GM12872 (cell line): ENCODE measurements at regions not wholly inside any gene's neighbourhood (a gene's known extent, or its start where the extent isn't known, plus 50 kb on each side); places are given as distances from the start of the nearest gene placed in this dataset.

ENCODE experiments used
- TF ChIP-seq, protein P1 (sequence below): IDR thresholded peaks from 3 replicates; pipeline ENCODE4 v1.5.1; 2011; ENCODE audit warnings: low read depth, mild to moderate bottlenecking, low read length, moderate library complexity; ENCODE audit not compliant: insufficient read depth

DNA sequence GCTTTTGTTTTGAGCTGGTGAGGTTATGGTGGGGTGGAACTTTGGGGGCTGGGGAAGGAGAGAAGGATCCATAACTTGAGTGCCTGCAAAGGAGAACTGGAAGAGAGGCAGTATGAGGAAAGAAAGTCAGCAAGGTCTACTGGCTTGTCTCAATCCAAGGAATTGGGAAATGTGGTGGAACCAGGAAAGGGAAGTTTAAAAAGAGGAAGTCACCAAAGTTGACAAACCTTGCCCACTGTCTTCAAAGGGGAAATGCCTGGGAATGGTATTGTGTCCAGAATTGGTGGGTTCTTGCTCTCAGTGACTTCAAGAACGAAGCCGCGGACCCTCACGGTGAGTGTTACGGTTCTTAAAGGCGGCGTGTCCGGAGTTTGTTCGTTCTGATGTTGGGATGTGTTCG lies 304.1 kb upstream of the FAM98A start:
- TF ChIP-seq, protein P1, sequence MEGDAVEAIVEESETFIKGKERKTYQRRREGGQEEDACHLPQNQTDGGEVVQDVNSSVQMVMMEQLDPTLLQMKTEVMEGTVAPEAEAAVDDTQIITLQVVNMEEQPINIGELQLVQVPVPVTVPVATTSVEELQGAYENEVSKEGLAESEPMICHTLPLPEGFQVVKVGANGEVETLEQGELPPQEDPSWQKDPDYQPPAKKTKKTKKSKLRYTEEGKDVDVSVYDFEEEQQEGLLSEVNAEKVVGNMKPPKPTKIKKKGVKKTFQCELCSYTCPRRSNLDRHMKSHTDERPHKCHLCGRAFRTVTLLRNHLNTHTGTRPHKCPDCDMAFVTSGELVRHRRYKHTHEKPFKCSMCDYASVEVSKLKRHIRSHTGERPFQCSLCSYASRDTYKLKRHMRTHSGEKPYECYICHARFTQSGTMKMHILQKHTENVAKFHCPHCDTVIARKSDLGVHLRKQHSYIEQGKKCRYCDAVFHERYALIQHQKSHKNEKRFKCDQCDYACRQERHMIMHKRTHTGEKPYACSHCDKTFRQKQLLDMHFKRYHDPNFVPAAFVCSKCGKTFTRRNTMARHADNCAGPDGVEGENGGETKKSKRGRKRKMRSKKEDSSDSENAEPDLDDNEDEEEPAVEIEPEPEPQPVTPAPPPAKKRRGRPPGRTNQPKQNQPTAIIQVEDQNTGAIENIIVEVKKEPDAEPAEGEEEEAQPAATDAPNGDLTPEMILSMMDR = no peak

DNA sequence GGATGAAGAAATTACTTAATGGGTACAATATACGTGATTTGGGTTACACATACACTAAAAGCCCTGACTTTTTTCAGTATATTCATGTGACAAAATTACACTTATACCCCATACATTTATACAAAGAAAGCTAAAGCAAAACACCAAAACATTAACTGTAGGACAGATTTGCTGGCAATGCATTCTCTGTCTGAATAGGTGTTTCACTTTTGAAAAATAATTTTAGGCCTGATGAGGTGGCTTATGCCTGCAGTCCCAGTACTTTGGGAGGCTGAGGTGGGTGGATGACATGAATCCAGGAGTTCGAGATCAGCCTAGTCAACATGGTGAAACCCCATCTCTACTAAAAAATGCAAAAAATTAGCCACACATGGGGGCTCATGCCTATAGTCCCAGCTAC lies 301.5 kb upstream of the FAM98A start:
- TF ChIP-seq, protein P1 = no peak

GRCh38 chr2:33897741-33898140 lies 298.6 kb upstream of the FAM98A start:
- TF ChIP-seq, protein P1 = no peak

DNA sequence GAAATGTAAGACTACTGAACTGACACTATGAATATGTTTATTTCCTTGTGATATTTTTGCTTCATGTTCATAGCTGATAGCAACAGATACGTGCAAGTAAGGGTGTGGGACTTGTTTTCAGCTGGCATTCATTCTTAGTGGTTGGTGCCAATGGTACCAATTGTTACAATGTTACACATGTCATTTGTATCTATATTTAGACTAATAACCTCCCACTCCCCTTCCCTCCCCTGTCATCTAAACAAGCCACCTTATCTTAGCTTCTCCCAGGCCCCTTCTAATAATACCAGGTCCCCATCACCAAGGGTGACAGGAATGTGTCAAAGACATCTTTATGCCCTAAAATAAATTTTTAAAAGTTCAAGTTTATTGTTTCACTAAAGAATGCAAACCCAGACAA lies 294.7 kb upstream of the FAM98A start:
- TF ChIP-seq, protein P1 = no peak

DNA sequence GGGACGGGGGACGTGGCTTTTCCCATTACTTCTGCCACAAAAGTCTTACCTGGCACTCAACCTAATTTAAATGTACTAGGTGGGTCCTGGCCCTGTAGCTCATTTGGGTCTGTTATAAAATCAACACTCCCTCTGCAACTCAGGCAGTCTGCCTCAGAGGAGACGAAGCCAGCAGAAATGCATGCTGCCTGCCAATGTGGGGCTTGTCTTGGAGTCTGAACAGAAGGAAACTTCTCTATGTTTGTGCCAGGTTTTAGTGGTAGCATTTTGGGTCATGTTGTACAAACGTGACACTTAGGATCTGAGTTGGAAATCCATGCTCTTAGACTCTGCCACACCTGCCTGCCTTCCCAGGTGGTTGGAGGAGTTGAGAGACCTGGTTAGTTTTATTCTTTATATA lies 292.5 kb upstream of the FAM98A start:
- TF ChIP-seq, protein P1 = no peak

- TF ChIP-seq, protein P1 = no peak
These were observed 291.6 kb upstream of the FAM98A start for GRCh38 chr2:33890686-33891085.

DNA sequence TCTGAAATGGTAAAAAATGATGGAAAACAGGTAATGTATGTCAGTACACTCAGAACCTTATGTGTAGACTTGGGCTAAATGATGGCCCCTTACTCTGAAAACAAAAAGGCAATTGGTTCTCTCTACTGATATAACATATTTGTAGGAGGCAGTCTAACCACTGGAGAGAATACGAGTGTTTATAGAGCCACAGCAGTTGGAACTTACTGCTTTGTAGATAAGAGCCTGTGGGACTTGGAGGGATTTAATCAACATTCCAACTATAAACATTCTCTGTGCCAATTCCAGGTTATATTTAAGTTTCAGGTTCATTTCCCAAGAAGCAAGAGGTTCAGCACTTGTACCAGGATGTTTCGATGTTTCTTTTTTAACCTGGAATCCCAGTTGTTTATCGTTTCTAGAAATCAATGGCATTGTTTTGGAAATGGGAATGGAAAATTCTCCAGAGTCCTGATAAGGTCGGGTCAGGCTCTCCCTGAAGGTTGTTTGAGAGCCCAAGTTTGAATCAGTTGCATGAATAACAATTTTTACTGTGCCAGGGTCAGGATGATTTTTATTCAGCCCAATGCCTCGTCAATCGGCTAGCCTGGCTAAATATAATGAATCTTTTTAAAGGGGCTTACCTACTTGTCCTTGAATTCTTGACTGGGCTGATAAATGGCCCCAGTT lies 278.4 kb upstream of the FAM98A start:
- TF ChIP-seq, protein P1 = no peak

- TF ChIP-seq, protein P1 = no peak
These were observed 274.0 kb upstream of the FAM98A start for GRCh38 chr2:33873076-33873605.
